GM23338 (cell line): ENCODE measurements at regions not wholly inside any gene's neighbourhood (a gene's known extent, or its start where the extent isn't known, plus 50 kb on each side); places are given as distances from the start of the nearest gene placed in this dataset.

ENCODE experiments used
- EZH2 ChIP-seq: fragments of 200-600 bp; sonication (generic); IDR thresholded peaks from one replicate; pipeline ENCODE4 v1.8.0; 2017; ENCODE audit warnings: antibody characterized with exemption, mild to moderate bottlenecking, low read depth; ENCODE audit not compliant: unreplicated experiment
- JUNB ChIP-seq: IDR thresholded peaks from one replicate; pipeline ENCODE4 v1.6.1; 2016; ENCODE audit warnings: antibody characterized with exemption; ENCODE audit not compliant: unreplicated experiment
- POLR2AphosphoS5 ChIP-seq: IDR thresholded peaks from 2 replicates; pipeline ENCODE4 v1.6.1; 2016; ENCODE audit warnings: antibody characterized with exemption, low read depth
- TF ChIP-seq, protein P1 (sequence below), 2 experiments: fragments of 200-600 bp in 1 of 2; sonication (generic) in 1 of 2; conservative IDR thresholded peaks; 2 replicates each; pipeline versions ENCODE4 v1.5.1 to v1.6.1; 2016 to 2017; ENCODE audit warnings: antibody characterized with exemption in 2 of 2, low read depth in 2 of 2, mild to moderate bottlenecking in 2 of 2, moderate library complexity in 1 of 2

DNA sequence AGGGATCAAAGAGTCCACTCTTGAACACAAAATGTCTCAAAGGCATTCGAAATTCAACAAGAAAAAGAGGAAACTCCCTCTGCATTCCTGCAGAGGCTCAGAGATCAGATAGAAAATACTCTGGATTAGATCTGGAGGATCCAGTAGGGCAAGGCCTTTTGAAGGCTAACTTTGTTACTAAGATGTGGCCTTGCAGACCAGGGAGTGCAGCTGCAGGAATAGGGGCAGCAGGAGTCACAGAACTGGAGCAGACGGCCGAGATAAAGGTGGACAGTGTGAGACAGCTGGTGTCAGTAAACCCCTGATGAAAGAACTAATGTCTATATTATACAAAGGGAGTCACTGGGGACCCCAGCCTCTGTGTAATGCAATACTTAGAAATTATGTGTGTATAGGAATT is 84.5 kb upstream of the PLSCR4 start:
- TF ChIP-seq, protein P1, sequence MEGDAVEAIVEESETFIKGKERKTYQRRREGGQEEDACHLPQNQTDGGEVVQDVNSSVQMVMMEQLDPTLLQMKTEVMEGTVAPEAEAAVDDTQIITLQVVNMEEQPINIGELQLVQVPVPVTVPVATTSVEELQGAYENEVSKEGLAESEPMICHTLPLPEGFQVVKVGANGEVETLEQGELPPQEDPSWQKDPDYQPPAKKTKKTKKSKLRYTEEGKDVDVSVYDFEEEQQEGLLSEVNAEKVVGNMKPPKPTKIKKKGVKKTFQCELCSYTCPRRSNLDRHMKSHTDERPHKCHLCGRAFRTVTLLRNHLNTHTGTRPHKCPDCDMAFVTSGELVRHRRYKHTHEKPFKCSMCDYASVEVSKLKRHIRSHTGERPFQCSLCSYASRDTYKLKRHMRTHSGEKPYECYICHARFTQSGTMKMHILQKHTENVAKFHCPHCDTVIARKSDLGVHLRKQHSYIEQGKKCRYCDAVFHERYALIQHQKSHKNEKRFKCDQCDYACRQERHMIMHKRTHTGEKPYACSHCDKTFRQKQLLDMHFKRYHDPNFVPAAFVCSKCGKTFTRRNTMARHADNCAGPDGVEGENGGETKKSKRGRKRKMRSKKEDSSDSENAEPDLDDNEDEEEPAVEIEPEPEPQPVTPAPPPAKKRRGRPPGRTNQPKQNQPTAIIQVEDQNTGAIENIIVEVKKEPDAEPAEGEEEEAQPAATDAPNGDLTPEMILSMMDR (conservative IDR thresholded peaks at IDR 0.05; ENCODE audit: low read depth in 2 of 2), result no peak
- TF ChIP-seq POLR2AphosphoS5 (no peak), EZH2 (no peak), JUNB (no peak)
